PC-3 (cell line): ENCODE measurements at regions not wholly inside any gene's neighbourhood (a gene's known extent, or its start where the extent isn't known, plus 50 kb on each side); places are given as distances from the start of the nearest gene placed in this dataset.

ENCODE experiments used
- EZH2 ChIP-seq: fragments of 300-600 bp; sonication (generic); IDR thresholded peaks from one replicate; pipeline ENCODE4 v1.6.1; 2017; ENCODE audit warnings: antibody characterized with exemption, mild to moderate bottlenecking, low read length; ENCODE audit not compliant: unreplicated experiment
- EZH2phosphoT487 ChIP-seq: fragments of 300-600 bp; sonication (generic); IDR thresholded peaks from 2 replicates; pipeline ENCODE4 v1.6.1; 2018; ENCODE audit warnings: mild to moderate bottlenecking, antibody characterized with exemption, low read length, borderline replicate concordance
- TF ChIP-seq, protein P1 (sequence below): fragments of 300-600 bp; sonication (generic); conservative IDR thresholded peaks from 2 replicates; pipeline ENCODE4 v1.5.1; 2017; ENCODE audit warnings: antibody characterized with exemption, low read depth, mild to moderate bottlenecking, low read length

DNA sequence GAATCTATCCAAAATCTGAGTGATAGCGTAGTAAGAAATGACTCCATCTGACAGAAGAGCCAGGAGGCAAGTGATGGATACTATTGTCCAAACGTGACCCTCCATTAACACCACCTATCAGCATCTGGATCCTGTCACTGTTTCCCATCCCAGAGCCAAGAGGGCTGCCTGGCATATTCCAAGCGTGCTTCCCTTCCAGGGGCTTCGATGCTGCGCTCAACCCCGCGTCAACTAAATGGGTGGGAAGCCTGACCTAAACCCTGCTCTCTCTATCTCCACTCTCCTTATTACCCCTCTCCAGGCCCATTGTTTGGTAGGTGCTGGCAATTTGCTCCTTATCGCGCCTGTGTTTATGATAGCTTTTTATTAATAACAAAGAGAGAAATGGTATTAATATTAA, 83.2 kb downstream of the NR2F2 start:
- TF ChIP-seq, protein P1, sequence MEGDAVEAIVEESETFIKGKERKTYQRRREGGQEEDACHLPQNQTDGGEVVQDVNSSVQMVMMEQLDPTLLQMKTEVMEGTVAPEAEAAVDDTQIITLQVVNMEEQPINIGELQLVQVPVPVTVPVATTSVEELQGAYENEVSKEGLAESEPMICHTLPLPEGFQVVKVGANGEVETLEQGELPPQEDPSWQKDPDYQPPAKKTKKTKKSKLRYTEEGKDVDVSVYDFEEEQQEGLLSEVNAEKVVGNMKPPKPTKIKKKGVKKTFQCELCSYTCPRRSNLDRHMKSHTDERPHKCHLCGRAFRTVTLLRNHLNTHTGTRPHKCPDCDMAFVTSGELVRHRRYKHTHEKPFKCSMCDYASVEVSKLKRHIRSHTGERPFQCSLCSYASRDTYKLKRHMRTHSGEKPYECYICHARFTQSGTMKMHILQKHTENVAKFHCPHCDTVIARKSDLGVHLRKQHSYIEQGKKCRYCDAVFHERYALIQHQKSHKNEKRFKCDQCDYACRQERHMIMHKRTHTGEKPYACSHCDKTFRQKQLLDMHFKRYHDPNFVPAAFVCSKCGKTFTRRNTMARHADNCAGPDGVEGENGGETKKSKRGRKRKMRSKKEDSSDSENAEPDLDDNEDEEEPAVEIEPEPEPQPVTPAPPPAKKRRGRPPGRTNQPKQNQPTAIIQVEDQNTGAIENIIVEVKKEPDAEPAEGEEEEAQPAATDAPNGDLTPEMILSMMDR, result no peak
- TF ChIP-seq EZH2phosphoT487 (no peak), EZH2 (no peak)
